HEK293 (cell line): ENCODE measurements at regions not wholly inside any gene's neighbourhood (a gene's known extent, or its start where the extent isn't known, plus 50 kb on each side); places are given as distances from the start of the nearest gene placed in this dataset.
A peak's percentile ranks its signal among the peaks of the same experiment; 100 is the strongest.

ENCODE experiments used
- CTCF ChIA-PET: fragments of 350-600 bp; formaldehyde crosslinking; extraction: SDS; loops from one replicate; lab custom pipeline; 2021; ENCODE audit warnings: antibody characterized with exemption; lab: Yijun Ruan, JAX
- POLR2A ChIA-PET: fragments of 300-600 bp; formaldehyde crosslinking; extraction: SDS; loops from one replicate; lab custom pipeline; 2020; ENCODE audit warnings: antibody characterized with exemption, inconsistent platforms; lab: Yijun Ruan, JAX
- H3K27ac ChIP-seq: fragments of 200-500 bp; sonication (Bioruptor generic); 2 replicates; pipeline ENCODE4 v1.5.1; 2014; ENCODE audit warnings: low read depth, low read length, control low read depth, inconsistent platforms; ENCODE audit errors: extremely low read depth
- H3K36me3 ChIP-seq, 2 experiments: fragments of 200-500 bp in 1 of 2; sonication (Bioruptor generic) in 1 of 2; 1 replicate in 1 of 2; 2 replicates in 1 of 2; pipeline ENCODE4 v1.5.1; 2014 to 2017; ENCODE audit warnings: inconsistent platforms in 2 of 2, low read length in 2 of 2; ENCODE audit not compliant: control insufficient read depth in 2 of 2, insufficient read depth in 1 of 2
- H3K4me1 ChIP-seq: fragments of 200-500 bp; sonication (Bioruptor generic); 2 replicates; pipeline ENCODE4 v1.5.1; 2014; ENCODE audit warnings: mild to moderate bottlenecking, low read length, inconsistent platforms; ENCODE audit not compliant: control insufficient read depth, insufficient read depth
- H3K4me3 ChIP-seq: 2 replicates; pipeline ENCODE4 v1.5.1; 2011; ENCODE audit warnings: low read depth, mild to moderate bottlenecking, control low read depth, low read length, moderate library complexity
- H3K9me3 ChIP-seq: fragments of 200-500 bp; sonication (Bioruptor generic); 2 replicates; pipeline ENCODE4 v1.5.1; 2014; ENCODE audit warnings: low read depth, low read length, inconsistent platforms; ENCODE audit not compliant: control insufficient read depth, insufficient read depth
- CTCF ChIP-seq: fragments of 450-650 bp; formaldehyde crosslinking; IDR thresholded peaks from 2 replicates; pipeline ENCODE4 v1.5.1; 2016; ENCODE audit warnings: missing biosample characterization, missing genetic modification characterization
- EGR2 ChIP-seq: fragments of 450-650 bp; formaldehyde crosslinking; IDR thresholded peaks from 2 replicates; pipeline ENCODE4 v1.5.1; 2016; ENCODE audit warnings: low read depth, missing biosample characterization, missing genetic modification characterization
- HOXD13 ChIP-seq: sonication (generic); formaldehyde crosslinking; IDR thresholded peaks from 2 replicates; pipeline ENCODE4 v1.8.0; 2022; ENCODE audit warnings: missing genetic modification reagents, borderline replicate concordance
- KLF1 ChIP-seq: fragments of 450-650 bp; formaldehyde crosslinking; IDR thresholded peaks from 2 replicates; pipeline ENCODE4 v1.5.1; 2016; ENCODE audit warnings: missing biosample characterization, missing genetic modification characterization
- PRDM10 ChIP-seq: fragments of 450-650 bp; formaldehyde crosslinking; IDR thresholded peaks from 2 replicates; pipeline ENCODE4 v1.5.1; 2016; ENCODE audit warnings: missing biosample characterization, missing genetic modification characterization
- ZBTB17 ChIP-seq: fragments of 450-650 bp; formaldehyde crosslinking; IDR thresholded peaks from 2 replicates; pipeline ENCODE4 v1.5.1; 2016; ENCODE audit warnings: missing biosample characterization, missing genetic modification characterization
- ZBTB21 ChIP-seq: fragments of 450-650 bp; formaldehyde crosslinking; IDR thresholded peaks from 2 replicates; pipeline ENCODE4 v1.5.1; 2017; ENCODE audit warnings: missing biosample characterization, missing genetic modification characterization
- ZNF544 ChIP-seq: fragments of 450-650 bp; formaldehyde crosslinking; IDR thresholded peaks from 2 replicates; pipeline ENCODE4 v1.5.0; 2017; ENCODE audit warnings: missing biosample characterization, missing genetic modification characterization
- ZNF561 ChIP-seq: fragments of 450-650 bp; IDR thresholded peaks from 2 replicates; pipeline ENCODE4 v1.5.1; 2018; ENCODE audit warnings: missing biosample characterization, missing genetic modification characterization, borderline replicate concordance
- ZNF830 ChIP-seq: fragments of 450-650 bp; IDR thresholded peaks from 2 replicates; pipeline ENCODE4 v1.5.0; 2018; ENCODE audit warnings: missing biosample characterization, missing genetic modification characterization, low read depth, mild to moderate bottlenecking, moderate library complexity

GRCh38 chr15:70243686-70244540 is 146.2 kb upstream of the TLE3 start:
- no peak overlapping the region for H3K4me3 ChIP-seq
- H3K9me3 ChIP-seq, result no peaks in the 10 kb centered on the region
- CTCF ChIA-PET, result interaction anchor here (0.6 to 0.9 kb wide), 2 partner anchors 43 to 668 kb away, joined by 3 read pairs; no protein-coding TSS in a partner anchor

GRCh38 chr15:70242951-70243685 is 145.4 kb upstream of the TLE3 start:
- CTCF ChIA-PET, result interaction anchor here (0.6 to 1.0 kb wide), 3 partner anchors 42 to 668 kb away, joined by 3 to 4 read pairs (median 3); no protein-coding TSS in a partner anchor
- Histone ChIP-seq H3K27ac (no peak overlapping the region), H3K9me3 (no peaks in the 10 kb centered on the region), H3K36me3 (no peaks in the 10 kb centered on the region), H3K4me1 (peaks cover 9% of the 10 kb centered on the region; the same call in 1 of the 2 replicates), H3K4me3 (no peak overlapping the region)
- POLR2A ChIA-PET, result interaction anchor here (0.5 kb wide), 1 partner anchor 15 kb away, joined by 3 read pairs; no protein-coding TSS in a partner anchor
- TF ChIP-seq ZBTB17 (tag by site-specific recombination), result no peak
- TF ChIP-seq KLF1 (tag by site-specific recombination), result 0 out of 2 replicates have a peak, but pooled peaks have one; percentile 23
- no peak for TF ChIP-seq ZBTB21 (tag by site-specific recombination)
- peak; percentile 91 for TF ChIP-seq PRDM10 (tag by site-specific recombination)
- TF ChIP-seq HOXD13 (CRISPR knock-in tag), result no peak
- TF ChIP-seq ZNF544 (tag by site-specific recombination), result no peak
- peak; percentile 63 for TF ChIP-seq EGR2 (tag by site-specific recombination)

More at GRCh38 chr15:70243686-70244540, 146.2 kb upstream of the TLE3 start:
- H3K36me3 ChIP-seq, result no peaks in the 10 kb centered on the region
- POLR2A ChIA-PET, result no interaction called here
- peaks cover 17% of the 10 kb centered on the region; the same call in 1 of the 2 replicates for H3K4me1 ChIP-seq
- TF ChIP-seq CTCF (tag by site-specific recombination), result peak; percentile 35
- no peak for TF ChIP-seq ZNF830 (tag by site-specific recombination)
- H3K27ac ChIP-seq, result no peak overlapping the region

GRCh38 chr15:70241561-70242320 is 144.0 kb upstream of the TLE3 start:
- TF ChIP-seq ZNF561 (tag by site-specific recombination), result no peak
- no peak overlapping the region for H3K27ac ChIP-seq

More at GRCh38 chr15:70241561-70242320, 144.0 kb upstream of the TLE3 start:
- H3K9me3 ChIP-seq, result no peaks in the 10 kb centered on the region
- no peaks in the 10 kb centered on the region for H3K36me3 ChIP-seq
- POLR2A ChIA-PET, result no interaction called here
- H3K4me1 ChIP-seq, result peaks cover 9% of the 10 kb centered on the region; the same call in 1 of the 2 replicates
- H3K4me3 ChIP-seq, result no peak overlapping the region
- CTCF ChIA-PET, result interaction anchor here (0.8 to 1.0 kb wide), 2 partner anchors 15 to 513 kb away, joined by 3 to 4 read pairs; no protein-coding TSS in a partner anchor
